ENCODE measurements at regions not wholly inside any gene's neighbourhood (a gene's known extent, or its start where the extent isn't known, plus 50 kb on each side); places are given as distances from the start of the nearest gene placed in this dataset.

DNA sequence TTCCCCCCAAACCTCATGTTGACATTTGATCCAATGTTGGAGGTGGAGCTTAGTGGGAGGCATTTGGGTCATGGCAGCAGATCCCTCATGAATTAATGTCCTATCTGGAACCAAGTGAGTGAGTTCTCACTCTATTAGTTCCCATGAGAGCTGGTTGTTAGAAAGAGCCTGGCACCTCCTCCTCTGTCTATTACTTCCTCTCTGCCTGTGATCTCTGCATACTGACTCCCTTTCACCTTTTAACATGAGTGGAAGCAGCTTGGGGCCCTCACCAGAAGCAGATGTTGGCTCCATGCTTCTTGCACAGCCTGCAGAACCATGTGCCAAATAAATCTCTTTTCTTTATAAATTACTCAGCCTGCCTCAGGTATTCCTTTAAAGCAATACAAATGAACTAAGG is 127.3 kb upstream of the RALGAPA2 start:
- TF ChIP-seq, protein P1, sequence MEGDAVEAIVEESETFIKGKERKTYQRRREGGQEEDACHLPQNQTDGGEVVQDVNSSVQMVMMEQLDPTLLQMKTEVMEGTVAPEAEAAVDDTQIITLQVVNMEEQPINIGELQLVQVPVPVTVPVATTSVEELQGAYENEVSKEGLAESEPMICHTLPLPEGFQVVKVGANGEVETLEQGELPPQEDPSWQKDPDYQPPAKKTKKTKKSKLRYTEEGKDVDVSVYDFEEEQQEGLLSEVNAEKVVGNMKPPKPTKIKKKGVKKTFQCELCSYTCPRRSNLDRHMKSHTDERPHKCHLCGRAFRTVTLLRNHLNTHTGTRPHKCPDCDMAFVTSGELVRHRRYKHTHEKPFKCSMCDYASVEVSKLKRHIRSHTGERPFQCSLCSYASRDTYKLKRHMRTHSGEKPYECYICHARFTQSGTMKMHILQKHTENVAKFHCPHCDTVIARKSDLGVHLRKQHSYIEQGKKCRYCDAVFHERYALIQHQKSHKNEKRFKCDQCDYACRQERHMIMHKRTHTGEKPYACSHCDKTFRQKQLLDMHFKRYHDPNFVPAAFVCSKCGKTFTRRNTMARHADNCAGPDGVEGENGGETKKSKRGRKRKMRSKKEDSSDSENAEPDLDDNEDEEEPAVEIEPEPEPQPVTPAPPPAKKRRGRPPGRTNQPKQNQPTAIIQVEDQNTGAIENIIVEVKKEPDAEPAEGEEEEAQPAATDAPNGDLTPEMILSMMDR (IDR thresholded peaks at IDR 0.05): no peak
- no peak for TF ChIP-seq ZFX (IDR thresholded peaks at IDR 0.05; ENCODE audit: borderline replicate concordance)

Data from 22Rv1 (cell line).